C1 segment of cervical spinal cord (tissue), 14 donors: ENCODE measurements at regions not wholly inside any gene's neighbourhood (a gene's known extent, or its start where the extent isn't known, plus 50 kb on each side); places are given as distances from the start of the nearest gene placed in this dataset.
A peak's percentile ranks its signal among the peaks of the same experiment; 100 is the strongest.

Experiments
- DNase-seq, 14 donors: peaks; one replicate each; lab custom pipeline; 2025; lab: John Stamatoyannopoulos, UW

DNA sequence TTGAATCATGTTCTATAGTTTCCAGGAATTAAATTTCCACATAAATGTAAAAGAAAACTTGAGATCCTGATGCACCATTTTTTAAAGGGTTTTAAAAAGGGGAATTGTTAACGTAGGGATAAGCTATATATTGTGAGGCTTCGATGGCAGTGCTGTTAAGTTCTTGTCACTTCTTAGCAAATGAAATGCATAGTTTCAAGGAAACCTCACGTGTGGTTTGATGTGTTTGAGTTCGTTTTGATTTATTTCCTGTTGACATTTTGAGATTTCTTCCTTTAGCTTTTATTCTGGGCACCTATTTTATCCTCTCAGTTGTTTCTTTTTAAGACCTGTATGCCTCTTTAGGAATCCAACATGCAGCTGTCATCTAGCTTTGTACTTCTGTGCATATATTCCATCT is 301.0 kb downstream of the DOCK8 start:
- DNase-seq, result no peak

GRCh38 chr9:517993-518392 is 303.3 kb downstream of the DOCK8 start:
- no peak for DNase-seq

DNA sequence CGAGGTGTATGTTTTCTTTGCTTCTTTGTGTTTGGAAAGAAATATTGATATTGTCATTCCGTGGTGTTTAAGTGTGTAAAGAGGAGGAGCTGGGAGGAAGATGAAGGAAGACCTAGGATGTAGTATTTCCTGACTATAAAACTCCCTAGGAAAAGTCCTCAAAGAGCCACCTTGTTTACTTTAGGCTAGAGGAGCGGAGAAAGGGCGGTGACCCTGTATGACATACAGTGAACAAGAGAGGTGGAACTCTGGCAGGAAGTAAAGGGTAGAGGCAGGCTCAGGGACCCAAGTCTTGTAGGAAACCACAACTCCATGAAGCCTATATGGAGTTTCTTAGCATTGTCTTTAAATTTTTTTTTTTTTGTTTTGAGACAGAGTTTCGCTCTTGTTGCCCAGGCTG is 303.9 kb downstream of the DOCK8 start:
- no peak for DNase-seq

GRCh38 chr9:519579-519978 is 304.9 kb downstream of the DOCK8 start:
- DNase-seq, result no peak

DNA sequence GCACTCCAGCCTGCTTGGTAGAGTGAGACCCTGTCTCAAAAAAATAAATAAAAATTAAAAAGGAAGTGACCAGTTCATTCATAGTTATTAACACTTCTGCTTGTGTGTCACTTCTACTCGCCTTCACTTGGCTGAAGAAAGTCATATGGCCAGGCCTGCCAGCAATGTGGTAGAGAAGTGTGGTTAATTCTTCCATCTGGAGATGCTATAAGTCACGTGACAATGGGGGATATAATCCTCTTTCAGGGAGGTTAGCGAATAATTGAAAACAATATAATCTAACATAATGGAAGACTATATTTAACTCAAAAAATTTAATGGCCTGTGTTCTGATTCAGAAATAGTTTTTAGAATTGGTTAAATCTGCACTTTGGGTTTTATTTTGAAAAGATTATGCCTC is 305.6 kb downstream of the DOCK8 start:
- no peak for DNase-seq

DNA sequence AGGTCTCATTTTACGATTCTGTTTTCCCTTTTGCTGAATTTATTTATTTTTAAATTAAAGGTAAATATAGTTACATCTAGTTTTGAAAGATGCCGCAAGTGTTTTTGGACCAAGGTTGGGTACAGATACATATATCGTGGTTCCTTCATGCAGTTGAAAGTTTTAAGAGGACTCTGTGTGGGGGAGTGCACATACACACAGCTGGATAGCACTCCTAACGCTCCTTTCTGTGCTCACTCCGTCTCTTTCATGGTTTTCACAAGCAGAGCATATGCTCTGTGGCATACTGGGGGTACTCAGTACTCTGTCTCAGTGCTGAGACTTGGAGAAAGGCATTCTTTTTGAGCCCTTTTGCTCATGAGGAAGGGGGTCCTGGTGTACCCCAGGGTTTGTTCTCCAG is 307.5 kb downstream of the DOCK8 start:
- no peak for DNase-seq

GRCh38 chr9:522658-523057 is 308.0 kb downstream of the DOCK8 start:
- no peak for DNase-seq

GRCh38 chr9:523444-523843 is 308.8 kb downstream of the DOCK8 start:
- no peak for DNase-seq

DNA sequence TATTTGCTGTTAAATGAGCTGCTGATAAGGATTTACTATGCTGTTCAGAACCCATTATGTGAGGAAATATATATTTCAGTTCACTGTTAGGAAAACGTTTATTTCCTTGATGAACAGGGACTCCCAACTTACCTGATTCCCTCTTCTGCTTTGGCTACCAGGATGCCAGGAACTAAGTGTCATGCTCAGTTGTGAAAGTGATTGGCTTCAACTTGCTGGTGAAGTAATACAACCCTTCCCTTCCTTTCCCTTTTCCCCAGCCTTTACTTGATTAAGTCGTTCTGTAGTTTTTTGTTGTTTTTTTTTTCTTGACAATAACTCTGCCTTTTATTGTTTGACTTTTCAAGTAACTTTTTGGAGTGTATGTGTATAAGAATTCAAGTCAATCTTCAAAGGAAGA is 309.3 kb downstream of the DOCK8 start:
- no peak for DNase-seq

DNA sequence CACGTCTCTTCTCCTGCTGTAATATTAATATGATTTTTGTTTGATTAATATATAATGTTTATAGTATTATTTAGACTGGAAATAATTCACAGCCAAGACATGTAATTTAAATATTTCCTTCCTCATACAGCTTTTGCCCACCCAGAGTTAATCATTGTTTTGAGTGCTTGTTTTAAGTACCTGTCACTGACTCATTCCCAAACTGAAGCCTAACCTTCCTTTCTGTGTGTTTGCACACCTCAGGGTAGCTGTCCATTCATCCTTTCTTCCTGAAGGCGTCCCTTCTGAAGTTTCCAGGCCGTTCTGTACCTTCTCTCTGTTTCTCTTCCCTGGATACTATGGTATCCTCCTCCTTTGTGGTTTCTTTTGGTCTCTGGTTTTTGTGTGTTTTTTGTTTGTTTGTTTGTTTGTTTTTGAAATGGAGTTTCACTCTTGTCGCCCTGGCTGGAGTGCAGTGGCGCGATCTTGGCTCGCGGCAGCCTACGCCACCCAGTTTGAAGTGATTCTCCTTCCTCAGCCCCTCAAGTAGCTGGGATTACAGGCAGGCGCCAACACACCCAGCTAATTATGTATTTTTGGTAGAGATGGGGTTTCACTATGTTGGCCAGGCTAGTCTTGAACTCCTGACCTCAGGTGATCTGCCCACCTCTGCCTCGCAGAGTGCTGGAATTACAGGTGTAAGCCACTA is 312.4 kb downstream of the DOCK8 start:
- no peak for DNase-seq

DNA sequence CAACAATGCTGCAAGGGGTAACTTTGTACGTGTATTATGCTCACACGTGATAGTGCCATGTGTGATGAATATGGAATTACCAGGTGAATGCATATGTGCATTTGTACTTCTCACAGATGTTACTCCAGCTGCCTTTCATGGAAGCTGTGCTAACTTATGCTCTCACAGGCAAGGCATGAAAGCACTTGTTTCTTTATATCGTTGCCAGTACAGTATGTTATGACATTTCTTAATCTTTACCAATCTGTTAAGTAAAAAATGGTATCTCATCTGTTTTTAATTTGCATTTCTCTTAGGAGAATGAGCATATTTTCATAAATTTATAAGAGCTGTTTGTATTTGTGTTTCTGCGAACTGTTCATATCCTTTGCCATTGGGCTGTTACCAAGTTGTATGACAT is 311.8 kb upstream of the DMRT1 start:
- DNase-seq, result no peak

GRCh38 chr9:530681-531080 is 310.8 kb upstream of the DMRT1 start:
- peak in 1 of 14 donors; percentile 19 for DNase-seq

DNA sequence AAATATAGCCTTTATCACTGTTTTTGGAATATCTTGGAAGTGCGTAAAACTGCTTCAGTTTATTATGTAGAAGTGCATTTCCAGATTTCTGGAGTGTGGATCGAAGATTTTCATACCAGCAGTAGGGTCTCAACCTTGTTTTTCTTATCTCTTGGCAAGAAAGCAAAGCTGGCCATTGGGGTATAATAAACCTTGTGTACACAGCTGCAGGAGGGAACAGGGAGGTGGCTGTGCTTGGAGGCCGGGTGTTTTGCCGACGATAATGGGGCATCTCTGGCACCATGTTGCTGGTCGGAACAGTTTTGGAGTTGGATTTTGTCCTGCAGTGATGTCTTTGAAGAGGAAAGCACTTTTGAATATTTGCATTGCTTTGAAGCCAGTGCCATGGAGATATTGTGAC is 308.8 kb upstream of the DMRT1 start:
- peak in 1 of 14 donors; percentile 14 for DNase-seq

DNA sequence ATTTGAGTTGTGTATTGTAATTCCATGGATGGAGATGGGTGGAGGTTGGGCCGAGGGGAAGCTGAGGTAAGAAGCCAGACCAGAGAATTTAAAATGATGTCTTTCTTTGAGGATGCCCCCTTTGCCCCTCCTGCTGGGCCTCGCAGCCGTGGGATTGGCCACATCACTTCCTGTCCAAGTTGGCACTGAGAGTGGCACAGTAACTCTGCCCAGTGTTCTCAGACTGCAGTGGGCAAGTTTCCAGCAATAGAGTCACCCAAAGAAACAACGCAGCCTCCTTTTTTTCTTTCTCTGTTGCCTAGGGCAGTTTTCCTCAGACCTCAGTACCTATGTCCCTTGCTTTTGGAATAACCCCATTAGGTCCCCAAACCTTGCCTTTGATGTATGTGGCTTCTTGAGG is 306.6 kb upstream of the DMRT1 start:
- peak in 12 of 14 donors; percentile 5 to 81 (median 69) for DNase-seq

DNA sequence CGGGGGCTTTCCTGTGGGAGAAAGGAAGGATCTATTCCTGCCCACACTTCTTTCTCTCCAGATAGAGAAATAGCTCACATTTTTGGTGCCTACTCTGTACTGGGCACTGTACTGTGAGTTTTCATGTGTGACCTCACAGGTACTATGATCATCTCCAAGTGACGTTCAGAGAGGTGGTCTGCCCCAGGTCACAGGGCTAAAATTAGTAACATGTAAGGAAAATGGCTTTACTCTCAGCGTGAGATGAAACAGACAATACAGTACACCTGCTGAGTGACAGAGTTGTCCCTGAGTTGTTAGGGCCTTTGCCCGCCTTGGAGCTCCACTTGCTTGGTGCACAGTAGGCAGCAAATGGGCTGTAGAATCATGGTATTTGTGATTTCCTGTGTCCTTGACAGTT is 306.1 kb upstream of the DMRT1 start:
- no peak for DNase-seq

DNA sequence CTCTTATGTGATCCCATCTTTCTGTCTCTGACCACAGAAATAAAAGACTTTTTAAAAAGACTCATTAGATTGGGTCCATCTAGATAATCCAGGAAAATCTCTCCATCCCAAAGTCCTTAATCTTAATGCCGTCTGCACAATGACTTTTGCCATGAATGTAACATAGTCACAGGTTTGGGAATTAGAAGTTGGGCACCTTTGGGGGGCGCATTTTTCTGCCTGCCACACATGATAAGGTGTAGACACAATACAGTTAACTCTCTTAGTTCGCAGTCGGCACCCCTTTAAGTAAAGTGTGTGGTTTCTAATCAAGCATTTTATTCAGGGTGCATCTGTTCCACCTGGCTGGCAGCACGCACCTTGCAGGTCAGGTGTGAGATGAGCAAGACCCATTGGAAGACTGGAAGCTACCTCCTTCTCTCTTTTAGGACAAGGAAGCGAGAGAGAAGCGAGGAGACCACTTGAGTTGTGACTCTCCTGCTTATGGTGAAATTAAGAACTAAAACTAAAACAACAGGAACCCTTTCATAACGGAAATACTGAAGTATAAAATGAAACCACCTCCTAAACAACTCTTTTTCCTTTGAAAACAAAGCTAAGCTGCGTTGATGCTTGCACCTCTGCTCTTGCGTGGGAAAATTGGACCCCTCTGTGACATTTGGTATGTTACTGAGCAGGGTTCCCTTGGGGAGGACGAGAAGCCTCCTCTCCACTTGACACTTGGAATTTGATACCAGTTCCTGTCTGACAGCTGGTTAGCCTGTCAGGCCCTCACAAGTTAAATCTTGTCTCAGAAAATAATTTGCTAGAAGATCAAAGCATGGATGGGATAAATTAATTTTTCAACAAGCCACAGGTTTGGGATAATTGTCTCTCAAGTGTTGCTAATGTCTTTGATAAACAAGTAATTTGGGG is 304.6 kb upstream of the DMRT1 start:
- DNase-seq, result no peak

- DNase-seq, result no peak
Observed at GRCh38 chr9:543478-543877, 298.0 kb upstream of the DMRT1 start.

DNA sequence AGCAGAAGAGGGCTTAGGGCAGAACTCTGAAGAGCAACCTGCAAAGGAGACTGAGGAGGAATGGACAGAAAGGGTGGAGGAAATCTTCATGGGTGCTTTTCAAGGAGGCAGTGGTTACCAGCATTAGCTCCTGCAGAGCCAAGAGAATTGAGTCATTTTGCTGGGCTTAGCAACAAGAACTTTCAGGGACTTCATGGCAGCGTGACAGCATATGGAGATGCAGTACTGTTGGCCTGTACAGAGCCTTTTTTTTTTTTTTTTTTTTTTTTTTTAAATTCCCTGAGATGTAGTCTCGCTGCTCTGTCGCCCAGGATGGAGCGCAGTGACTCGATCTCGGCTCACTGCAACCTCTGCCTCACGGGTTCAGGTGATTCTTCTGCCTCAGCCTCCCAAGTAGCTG is 296.0 kb upstream of the DMRT1 start:
- DNase-seq, result peak in 1 of 14 donors; percentile 13

GRCh38 chr9:546235-546634 is 295.3 kb upstream of the DMRT1 start:
- no peak for DNase-seq

DNA sequence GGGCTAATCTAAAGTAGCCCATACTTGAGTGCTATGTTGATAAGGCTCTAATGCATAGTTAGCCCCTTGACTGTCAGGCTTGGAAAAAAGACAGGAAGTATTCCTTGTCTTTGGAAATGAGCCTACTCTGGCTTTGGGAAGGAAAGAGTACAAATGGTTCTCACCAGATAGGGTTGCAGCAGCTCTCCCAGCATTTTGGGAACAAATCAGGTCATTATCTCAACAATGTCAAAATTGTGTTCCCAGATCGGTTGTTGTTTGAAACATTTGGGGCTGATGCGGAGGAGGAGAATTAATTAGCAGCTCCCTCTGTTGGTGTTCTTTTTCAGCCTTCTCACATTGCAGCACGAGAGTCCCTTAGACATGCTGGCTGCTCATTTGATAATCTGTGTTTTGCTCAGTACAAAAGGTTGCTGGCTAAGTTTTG is 294.7 kb upstream of the DMRT1 start:
- peak in 9 of 14 donors; percentile 16 to 82 (median 31) for DNase-seq

- peak in 1 of 14 donors; percentile 82 for DNase-seq
Observed at GRCh38 chr9:547314-547713, 294.2 kb upstream of the DMRT1 start.

DNA sequence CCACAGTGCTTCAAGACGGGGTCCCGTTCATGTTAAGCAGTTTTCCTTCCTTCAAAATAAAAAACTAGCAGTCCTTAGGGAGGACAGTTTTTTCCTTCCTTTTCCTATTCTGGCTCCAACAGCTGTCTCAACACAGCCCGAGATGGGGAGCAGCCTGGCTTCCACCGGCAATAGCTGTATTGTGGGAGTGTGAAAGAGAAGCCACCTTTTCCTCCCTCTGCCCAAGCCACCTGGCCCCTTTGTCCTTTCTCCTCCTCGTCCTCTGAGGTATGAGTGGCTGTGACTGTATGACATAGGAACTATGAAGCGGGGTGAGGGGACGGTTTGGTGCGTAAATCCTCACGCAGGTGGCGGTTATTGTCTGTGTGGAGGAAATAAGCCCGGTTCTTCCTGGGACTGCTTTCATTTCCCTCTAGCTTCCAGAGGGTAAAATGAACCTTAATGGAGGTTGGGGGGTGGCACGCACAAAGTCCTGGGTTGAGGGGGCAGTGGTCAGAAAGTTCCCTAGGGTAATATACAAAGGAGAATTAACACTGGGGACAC is 292.0 kb upstream of the DMRT1 start:
- DNase-seq, result no peak

DNA sequence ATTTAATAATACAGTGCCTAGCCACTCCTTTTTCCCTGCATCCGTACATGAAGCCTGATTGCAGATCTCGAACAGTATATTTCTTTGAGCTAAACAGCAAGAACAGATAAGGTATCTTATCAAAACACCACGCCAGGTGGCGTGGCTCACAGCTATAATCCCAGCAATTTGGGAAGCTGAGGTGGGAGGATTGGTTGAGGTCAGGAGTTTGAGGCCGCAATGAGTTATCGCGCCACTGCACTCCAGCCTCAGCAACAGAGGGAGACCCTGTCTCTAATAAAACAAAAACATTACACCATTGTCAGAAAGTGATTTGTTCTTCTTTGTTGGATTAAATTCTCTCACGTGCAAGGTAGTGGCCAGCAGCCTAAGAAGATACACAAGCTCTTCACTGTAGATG is 291.2 kb upstream of the DMRT1 start:
- DNase-seq, result no peak
